Prostate gland (tissue), 2 donors: ENCODE measurements at regions not wholly inside any gene's neighbourhood (a gene's known extent, or its start where the extent isn't known, plus 50 kb on each side); places are given as distances from the start of the nearest gene placed in this dataset.

Experiments used
- DNase-seq: peaks from one replicate; pipeline ENCODE4 v3.0.0-alpha.2; 2019; ENCODE audit warnings: low spot score
- H3K27ac ChIP-seq, 2 donors: fragments of 200-600 bp; sonication (generic); 2 replicates each; pipeline ENCODE4 v1.5.1; 2017 to 2019
- H3K27me3 ChIP-seq: fragments of 200-600 bp; sonication (generic); replicated peaks from 2 replicates; pipeline ENCODE4 v1.5.1; 2019; ENCODE audit not compliant: insufficient read depth
- H3K36me3 ChIP-seq, 2 donors: fragments of 200-600 bp; sonication (generic); 1 replicate in 1 of 2; 2 replicates in 1 of 2; pipeline versions ENCODE4 v1.5.1 to v1.8.1; 2017 to 2019
- H3K4me1 ChIP-seq: fragments of 200-600 bp; sonication (generic); replicated peaks from 2 replicates; pipeline ENCODE4 v1.5.1; 2019
- H3K4me3 ChIP-seq, 2 donors: fragments of 200-600 bp; sonication (generic); 2 replicates each; pipeline ENCODE4 v1.5.1; 2017 to 2019
- H3K9me3 ChIP-seq: fragments of 200-600 bp; sonication (generic); 2 replicates; pipeline ENCODE4 v1.5.1; 2017
- POLR2A ChIP-seq: fragments of 450-650 bp; IDR thresholded peaks from one replicate; pipeline ENCODE4 v1.6.1; 2016; ENCODE audit warnings: antibody characterized with exemption, mild to moderate bottlenecking
- POLR2AphosphoS5 ChIP-seq: sonication (generic); formaldehyde crosslinking; IDR thresholded peaks from one replicate; pipeline ENCODE4 v1.6.1; 2017; ENCODE audit warnings: antibody characterized with exemption
- WGBS: methylation state at CpG from one replicate; pipeline ENCODE4 v1.1.5; 2018; 5-methylcytosine and 5-hydroxymethylcytosine counted together
- intact Hi-C: fragments of 100-400 bp; cut with DNase I; formaldehyde crosslinking; loops from one replicate; pipeline ENCODE4 v1.14.2; 2022
- TF ChIP-seq, protein P1 (sequence below), 4 experiments: fragments of 200-600 bp in 2 of 4; fragments of 450-650 bp in 2 of 4; sonication (generic) in 2 of 4; IDR thresholded peaks; 1 replicate in 3 of 4; 2 replicates in 1 of 4; pipeline ENCODE4 v1.5.1; 2016 to 2019; ENCODE audit warnings: antibody characterized with exemption in 4 of 4, mild to moderate bottlenecking in 2 of 4, moderate library complexity in 2 of 4

DNA sequence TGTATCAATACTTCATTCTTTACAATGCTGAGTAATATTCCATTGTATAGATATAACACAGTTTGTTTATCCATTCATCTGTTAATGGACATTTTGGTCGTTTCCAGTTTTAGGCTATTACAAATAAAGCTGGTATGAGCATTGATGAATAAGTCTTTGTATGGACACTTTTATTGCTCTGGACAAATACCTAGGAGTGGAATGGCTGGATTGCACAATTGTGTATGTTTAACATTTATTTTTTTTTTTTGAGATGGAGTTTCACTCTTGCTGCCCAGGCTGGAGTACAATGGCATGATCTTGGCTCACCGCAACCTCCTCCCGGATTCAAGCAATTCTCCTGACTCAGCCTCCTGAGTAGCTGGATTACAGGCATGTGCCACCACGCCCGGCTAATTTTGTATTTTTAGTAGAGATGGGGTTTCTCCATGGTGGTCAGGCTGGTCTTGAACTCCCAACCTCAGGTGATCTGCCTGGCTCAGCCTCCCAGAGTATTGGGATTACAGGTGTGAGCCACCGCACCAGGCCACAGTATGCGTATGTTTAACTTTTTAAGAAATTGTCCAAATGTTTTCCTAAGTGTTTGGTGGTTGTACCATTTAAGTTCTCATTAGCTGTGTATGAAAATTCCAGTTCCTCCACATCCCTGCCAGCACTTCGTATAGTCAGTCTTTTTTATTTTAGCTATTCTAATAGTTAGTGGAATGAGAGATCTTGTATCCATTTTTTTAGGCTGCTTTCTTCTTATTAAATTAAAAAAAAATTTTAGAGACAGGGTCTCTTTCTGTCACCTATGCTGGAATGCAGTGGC, 194.9 kb upstream of the HAAO start:
- H3K9me3 ChIP-seq: no peaks in the 10 kb centered on the region
- no peaks in the 10 kb centered on the region for H3K27me3 ChIP-seq
- TF ChIP-seq POLR2AphosphoS5: peak; percentile 82
- TF ChIP-seq, protein P1, sequence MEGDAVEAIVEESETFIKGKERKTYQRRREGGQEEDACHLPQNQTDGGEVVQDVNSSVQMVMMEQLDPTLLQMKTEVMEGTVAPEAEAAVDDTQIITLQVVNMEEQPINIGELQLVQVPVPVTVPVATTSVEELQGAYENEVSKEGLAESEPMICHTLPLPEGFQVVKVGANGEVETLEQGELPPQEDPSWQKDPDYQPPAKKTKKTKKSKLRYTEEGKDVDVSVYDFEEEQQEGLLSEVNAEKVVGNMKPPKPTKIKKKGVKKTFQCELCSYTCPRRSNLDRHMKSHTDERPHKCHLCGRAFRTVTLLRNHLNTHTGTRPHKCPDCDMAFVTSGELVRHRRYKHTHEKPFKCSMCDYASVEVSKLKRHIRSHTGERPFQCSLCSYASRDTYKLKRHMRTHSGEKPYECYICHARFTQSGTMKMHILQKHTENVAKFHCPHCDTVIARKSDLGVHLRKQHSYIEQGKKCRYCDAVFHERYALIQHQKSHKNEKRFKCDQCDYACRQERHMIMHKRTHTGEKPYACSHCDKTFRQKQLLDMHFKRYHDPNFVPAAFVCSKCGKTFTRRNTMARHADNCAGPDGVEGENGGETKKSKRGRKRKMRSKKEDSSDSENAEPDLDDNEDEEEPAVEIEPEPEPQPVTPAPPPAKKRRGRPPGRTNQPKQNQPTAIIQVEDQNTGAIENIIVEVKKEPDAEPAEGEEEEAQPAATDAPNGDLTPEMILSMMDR (IDR thresholded peaks at IDR 0.05): no peak
- no peaks in the 10 kb centered on the region for H3K4me1 ChIP-seq
- peak; percentile 73 for DNase-seq
- H3K4me3 ChIP-seq: no peak overlapping the region
- H3K36me3 ChIP-seq: no peaks in the 10 kb centered on the region
- WGBS: 66% methylated on average over 8 of the region's 8 CpGs
- peak overlapping the region in 1 of 2 donors; percentile 25 for H3K27ac ChIP-seq
- intact Hi-C loops: no loop called here

DNA sequence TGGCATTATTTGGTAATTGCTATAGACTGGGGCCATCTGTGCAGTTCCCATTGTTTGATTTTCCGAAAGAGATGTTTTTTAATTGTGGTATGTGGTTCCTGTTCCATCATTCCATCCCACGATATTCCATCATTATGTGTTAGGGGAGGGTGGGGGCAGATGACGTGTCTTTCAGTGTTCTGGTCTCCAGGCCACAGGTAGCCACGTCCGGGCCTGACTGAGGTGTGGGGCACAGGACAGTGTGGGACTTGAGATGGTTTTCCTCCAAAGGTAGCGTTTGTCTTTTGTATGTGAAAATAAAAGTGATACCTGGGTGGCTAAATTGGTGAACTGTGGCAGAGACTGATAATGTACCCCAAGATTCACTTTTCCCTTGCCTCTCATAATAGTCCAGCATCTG, 192.2 kb upstream of the HAAO start:
- no peak overlapping the region for H3K4me3 ChIP-seq
- H3K27ac ChIP-seq: no peak overlapping the region
- H3K4me1 ChIP-seq: no peaks in the 10 kb centered on the region
- 85% methylated on average over 6 of the region's 6 CpGs for WGBS
- DNase-seq: no peak
- TF ChIP-seq, protein P1 (IDR thresholded peaks at IDR 0.05): no peak
- TF ChIP-seq POLR2AphosphoS5: no peak
- TF ChIP-seq POLR2A: no peak
- no peaks in the 10 kb centered on the region for H3K36me3 ChIP-seq
- H3K27me3 ChIP-seq: no peaks in the 10 kb centered on the region
- H3K9me3 ChIP-seq: no peaks in the 10 kb centered on the region
- intact Hi-C loops: no loop called here

DNA sequence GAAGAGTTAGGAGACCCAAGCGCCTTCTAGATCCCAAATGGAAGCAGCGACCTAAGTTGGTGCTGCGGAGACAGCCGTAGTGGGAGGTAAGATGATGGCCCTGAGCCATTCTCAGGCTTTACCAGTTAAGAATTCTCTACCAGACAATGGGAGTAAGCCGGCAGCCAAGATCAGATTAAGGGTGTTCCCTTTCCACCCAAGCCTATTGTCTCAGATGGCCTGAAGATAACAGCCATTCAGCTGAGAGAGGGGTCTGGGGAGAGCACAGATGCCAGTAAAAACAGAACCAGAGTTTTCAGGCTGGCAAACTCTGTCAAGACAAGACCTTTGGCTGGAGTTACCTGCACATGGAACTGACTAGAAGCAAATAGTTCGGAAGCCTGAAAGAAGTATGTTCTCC, 191.7 kb upstream of the HAAO start:
- Histone ChIP-seq H3K36me3 (no peaks in the 10 kb centered on the region), H3K4me1 (no peaks in the 10 kb centered on the region), H3K9me3 (no peaks in the 10 kb centered on the region), H3K4me3 (no peak overlapping the region), H3K27ac (no peak overlapping the region), H3K27me3 (no peaks in the 10 kb centered on the region)
- WGBS: 51% methylated on average over 6 of the region's 6 CpGs
- no peak for DNase-seq
- no peak for TF ChIP-seq POLR2AphosphoS5
- TF ChIP-seq, protein P1 (IDR thresholded peaks at IDR 0.05): no peak
- TF ChIP-seq POLR2A: no peak
- intact Hi-C loops: no loop called here

DNA sequence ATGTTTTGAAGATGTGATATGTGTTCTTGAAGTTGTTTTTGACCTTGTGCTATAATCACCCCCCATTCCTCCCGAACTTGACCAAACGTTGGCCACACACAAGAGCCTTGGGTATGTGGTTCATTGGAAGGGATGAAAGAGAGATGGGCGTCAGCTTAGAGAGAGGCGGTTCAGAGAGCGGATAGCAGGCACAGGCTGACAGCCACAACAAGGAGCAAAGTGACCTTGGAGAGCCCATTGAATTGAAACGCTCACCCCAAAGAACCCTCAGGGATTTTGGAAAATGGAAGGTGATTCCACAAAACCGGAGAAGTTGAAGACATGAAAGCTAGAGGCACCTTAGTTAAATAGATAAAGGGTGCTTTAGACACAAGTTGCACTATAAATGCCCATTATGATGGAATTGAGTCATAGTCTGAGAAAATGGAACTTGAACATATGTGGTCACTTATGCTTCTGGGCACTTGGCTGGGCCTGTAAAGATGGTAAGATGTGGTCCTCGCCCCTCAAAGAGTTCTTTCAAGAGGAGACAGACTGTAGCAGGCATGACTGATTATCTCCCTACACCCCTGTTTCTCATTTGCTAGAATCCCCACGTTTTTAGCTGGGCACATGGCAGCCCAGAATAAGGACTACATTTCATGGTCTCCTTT, 188.5 kb upstream of the HAAO start:
- Histone ChIP-seq H3K4me1 (no peaks in the 10 kb centered on the region), H3K9me3 (no peaks in the 10 kb centered on the region), H3K27ac (no peak overlapping the region), H3K27me3 (no peaks in the 10 kb centered on the region), H3K4me3 (no peak overlapping the region), H3K36me3 (no peaks in the 10 kb centered on the region)
- 93% methylated on average over 9 of the region's 9 CpGs for WGBS
- no peak for DNase-seq
- no peak for TF ChIP-seq POLR2AphosphoS5
- TF ChIP-seq, protein P1 (IDR thresholded peaks at IDR 0.05): no peak
- TF ChIP-seq POLR2A: no peak
- intact Hi-C loops: no loop called here
